HS-5 (cell line): ENCODE measurements at regions not wholly inside any gene's neighbourhood (a gene's known extent, or its start where the extent isn't known, plus 50 kb on each side); places are given as distances from the start of the nearest gene placed in this dataset.
"Not testable (repeated sequence)": the region's sequence is repeated elsewhere in the genome, so short reads cannot be mapped to it uniquely, and the experiment has no call there.

ENCODE experiments used
- DNase-seq: peaks from one replicate; pipeline ENCODE4 v3.0.0-alpha.2; 2012; ENCODE audit warnings: low read depth

- no peak for DNase-seq
These were observed 351.1 kb downstream of the RND3 start for GRCh38 chr2:150136401-150136800.

GRCh38 chr2:150135223-150135883 is 352.1 kb downstream of the RND3 start:
- DNase-seq, result no peak

GRCh38 chr2:150134223-150134857 is 353.1 kb downstream of the RND3 start:
- no peak for DNase-seq

GRCh38 chr2:150133623-150134022 is 353.8 kb downstream of the RND3 start:
- DNase-seq, result peak; percentile 88

GRCh38 chr2:150129921-150130575 is 357.4 kb downstream of the RND3 start:
- DNase-seq, result no peak

GRCh38 chr2:150127995-150128394 is 359.5 kb downstream of the RND3 start:
- no peak for DNase-seq

- DNase-seq, result no peak
These were observed 360.0 kb downstream of the RND3 start for GRCh38 chr2:150127346-150127990.

GRCh38 chr2:150126839-150127238 is 360.6 kb downstream of the RND3 start:
- no peak for DNase-seq

GRCh38 chr2:150126143-150126740 is 361.2 kb downstream of the RND3 start:
- no peak for DNase-seq

GRCh38 chr2:150125708-150126107 is 361.8 kb downstream of the RND3 start:
- peak; percentile 64 for DNase-seq

- DNase-seq, result no peak
These were observed 362.3 kb downstream of the RND3 start for GRCh38 chr2:150125188-150125587.

GRCh38 chr2:150124739-150125138 is 362.7 kb downstream of the RND3 start:
- no peak for DNase-seq

GRCh38 chr2:150122871-150123613 is 364.4 kb downstream of the RND3 start:
- DNase-seq, result no peak

GRCh38 chr2:150122156-150122555 is 365.3 kb downstream of the RND3 start:
- no peak for DNase-seq

GRCh38 chr2:150120326-150120955 is 367.0 kb downstream of the RND3 start:
- DNase-seq, result no peak

- no peak for DNase-seq
These were observed 367.6 kb downstream of the RND3 start for GRCh38 chr2:150119819-150120218.

GRCh38 chr2:150114089-150114488 is 373.4 kb downstream of the RND3 start:
- not testable (repeated sequence) for DNase-seq

GRCh38 chr2:150110548-150110947 is 376.9 kb downstream of the RND3 start:
- DNase-seq, result no peak

GRCh38 chr2:150109912-150110311 is 377.6 kb downstream of the RND3 start:
- DNase-seq, result no peak

GRCh38 chr2:150109028-150109427 is 378.4 kb downstream of the RND3 start:
- DNase-seq, result no peak

- no peak for DNase-seq
These were observed 379.7 kb downstream of the RND3 start for GRCh38 chr2:150107816-150108215.
